ENCODE measurements at regions not wholly inside any gene's neighbourhood (a gene's known extent, or its start where the extent isn't known, plus 50 kb on each side); places are given as distances from the start of the nearest gene placed in this dataset.

DNA sequence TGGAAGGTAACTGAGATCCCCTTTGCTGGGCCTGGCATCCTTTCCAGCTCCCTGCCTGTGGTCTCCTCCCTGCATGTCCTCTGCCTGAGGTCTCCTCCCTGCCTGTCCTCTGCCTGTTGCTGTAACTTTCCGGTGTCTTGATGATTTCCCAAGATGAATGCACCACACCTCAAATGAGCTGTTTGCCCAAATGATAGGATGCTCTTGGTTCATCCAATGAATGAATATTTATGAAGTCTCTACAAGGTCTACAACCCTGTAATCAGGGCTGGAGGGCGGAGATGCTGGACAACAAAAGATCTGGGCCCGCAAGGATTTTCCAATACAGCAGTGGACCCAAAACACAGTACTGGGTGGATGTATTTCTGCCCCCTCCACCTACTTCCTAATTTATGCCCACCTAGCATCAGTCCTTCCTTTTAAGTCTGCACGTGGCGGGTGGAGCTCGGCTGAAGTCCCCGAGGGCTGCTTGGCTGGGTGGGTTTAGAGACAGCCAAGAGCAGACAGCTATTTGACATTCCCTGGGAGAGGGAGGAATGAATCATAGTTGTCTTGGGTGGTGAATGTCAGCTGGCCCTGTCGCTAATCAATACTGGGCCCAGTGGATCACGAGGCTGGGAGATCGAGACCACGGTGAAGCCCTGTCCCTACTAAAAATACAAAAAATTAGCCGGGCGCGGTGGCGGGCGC is 60.3 kb upstream of the GRHL3 start:
- TF ChIP-seq, protein P1, sequence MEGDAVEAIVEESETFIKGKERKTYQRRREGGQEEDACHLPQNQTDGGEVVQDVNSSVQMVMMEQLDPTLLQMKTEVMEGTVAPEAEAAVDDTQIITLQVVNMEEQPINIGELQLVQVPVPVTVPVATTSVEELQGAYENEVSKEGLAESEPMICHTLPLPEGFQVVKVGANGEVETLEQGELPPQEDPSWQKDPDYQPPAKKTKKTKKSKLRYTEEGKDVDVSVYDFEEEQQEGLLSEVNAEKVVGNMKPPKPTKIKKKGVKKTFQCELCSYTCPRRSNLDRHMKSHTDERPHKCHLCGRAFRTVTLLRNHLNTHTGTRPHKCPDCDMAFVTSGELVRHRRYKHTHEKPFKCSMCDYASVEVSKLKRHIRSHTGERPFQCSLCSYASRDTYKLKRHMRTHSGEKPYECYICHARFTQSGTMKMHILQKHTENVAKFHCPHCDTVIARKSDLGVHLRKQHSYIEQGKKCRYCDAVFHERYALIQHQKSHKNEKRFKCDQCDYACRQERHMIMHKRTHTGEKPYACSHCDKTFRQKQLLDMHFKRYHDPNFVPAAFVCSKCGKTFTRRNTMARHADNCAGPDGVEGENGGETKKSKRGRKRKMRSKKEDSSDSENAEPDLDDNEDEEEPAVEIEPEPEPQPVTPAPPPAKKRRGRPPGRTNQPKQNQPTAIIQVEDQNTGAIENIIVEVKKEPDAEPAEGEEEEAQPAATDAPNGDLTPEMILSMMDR (conservative IDR thresholded peaks at IDR 0.05; ENCODE audit: low read depth, low read length) = no peak
- TF ChIP-seq EZH2 (IDR thresholded peaks at IDR 0.05; ENCODE audit: borderline replicate concordance, low read depth, low read length, poor library complexity, severe bottlenecking) = no peak

Measured in A673 (cell line).